ENCODE measurements at regions not wholly inside any gene's neighbourhood (a gene's known extent, or its start where the extent isn't known, plus 50 kb on each side); places are given as distances from the start of the nearest gene placed in this dataset.
"Not testable (repeated sequence)": the region's sequence is repeated elsewhere in the genome, so short reads cannot be mapped to it uniquely, and the experiment has no call there.

GRCh38 chr13:68616600-68617222 lies 1386.6 kb upstream of the PCDH9 start:
- DNase-seq = no peak

- no peak for DNase-seq
These were observed 1379.5 kb upstream of the PCDH9 start for GRCh38 chr13:68609661-68610060.

GRCh38 chr13:68608147-68608546 lies 1378.0 kb upstream of the PCDH9 start:
- DNase-seq = no peak

- DNase-seq = no peak
These were observed 1367.5 kb upstream of the PCDH9 start for GRCh38 chr13:68597641-68598040.

- DNase-seq = no peak
These were observed 1358.5 kb upstream of the PCDH9 start for GRCh38 chr13:68588623-68589022.

- no peak for DNase-seq
These were observed 1354.6 kb upstream of the PCDH9 start for GRCh38 chr13:68584776-68585175.

- no peak for DNase-seq
These were observed 1343.9 kb upstream of the PCDH9 start for GRCh38 chr13:68574053-68574452.

- DNase-seq = no peak
These were observed 1321.8 kb upstream of the PCDH9 start for GRCh38 chr13:68551701-68552522.

- DNase-seq = no peak
These were observed 1320.2 kb upstream of the PCDH9 start for GRCh38 chr13:68550330-68550729.

GRCh38 chr13:68540244-68540643 lies 1310.1 kb upstream of the PCDH9 start:
- DNase-seq = no peak

GRCh38 chr13:68535329-68535728 lies 1305.2 kb upstream of the PCDH9 start:
- no peak for DNase-seq

- not testable (repeated sequence) for DNase-seq
These were observed 1297.0 kb upstream of the PCDH9 start for GRCh38 chr13:68527167-68527566.

- no peak for DNase-seq
These were observed 1293.8 kb upstream of the PCDH9 start for GRCh38 chr13:68523838-68524424.

GRCh38 chr13:68522184-68522583 lies 1292.0 kb upstream of the PCDH9 start:
- DNase-seq = no peak

- no peak for DNase-seq
These were observed 1279.8 kb upstream of the PCDH9 start for GRCh38 chr13:68509734-68510621.

GRCh38 chr13:68506888-68507551 lies 1276.9 kb upstream of the PCDH9 start:
- DNase-seq = no peak

GRCh38 chr13:68490594-68490993 lies 1260.5 kb upstream of the PCDH9 start:
- no peak for DNase-seq

- no peak for DNase-seq
These were observed 1251.0 kb upstream of the PCDH9 start for GRCh38 chr13:68481130-68481529.

- DNase-seq = no peak
These were observed 1243.7 kb upstream of the PCDH9 start for GRCh38 chr13:68473834-68474326.

- no peak for DNase-seq
These were observed 1237.0 kb upstream of the PCDH9 start for GRCh38 chr13:68467160-68467559.

- no peak for DNase-seq
These were observed 1210.7 kb upstream of the PCDH9 start for GRCh38 chr13:68440874-68441273.

GRCh38 chr13:68439817-68440216 lies 1209.7 kb upstream of the PCDH9 start:
- no peak for DNase-seq

All from right hindlimb (tissue), 1 donor.